ENCODE measurements at regions not wholly inside any gene's neighbourhood (a gene's known extent, or its start where the extent isn't known, plus 50 kb on each side); places are given as distances from the start of the nearest gene placed in this dataset.

DNA sequence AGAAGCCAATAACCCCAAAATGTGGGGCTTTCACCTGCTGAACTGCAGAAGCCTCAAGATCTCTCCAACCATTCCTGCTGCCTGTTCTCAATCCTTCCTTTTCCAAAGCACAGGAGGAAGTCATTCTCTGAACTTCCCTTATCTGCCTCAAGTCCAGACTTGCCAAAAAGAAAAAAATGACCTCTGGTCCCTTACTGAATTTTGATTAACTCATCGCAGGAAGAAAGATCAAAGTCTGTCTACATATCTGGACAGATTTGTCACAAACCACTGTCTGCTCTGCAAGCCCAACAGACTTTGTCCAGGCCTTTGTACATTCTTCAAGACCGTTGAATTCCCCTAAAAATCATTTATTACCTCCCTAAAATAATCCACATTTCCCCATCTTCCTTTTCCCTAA lies 126.5 kb upstream of the NBEA start:
- DNase-seq (ENCODE audit: low spot score), result no peak
- TF ChIP-seq, protein P1, sequence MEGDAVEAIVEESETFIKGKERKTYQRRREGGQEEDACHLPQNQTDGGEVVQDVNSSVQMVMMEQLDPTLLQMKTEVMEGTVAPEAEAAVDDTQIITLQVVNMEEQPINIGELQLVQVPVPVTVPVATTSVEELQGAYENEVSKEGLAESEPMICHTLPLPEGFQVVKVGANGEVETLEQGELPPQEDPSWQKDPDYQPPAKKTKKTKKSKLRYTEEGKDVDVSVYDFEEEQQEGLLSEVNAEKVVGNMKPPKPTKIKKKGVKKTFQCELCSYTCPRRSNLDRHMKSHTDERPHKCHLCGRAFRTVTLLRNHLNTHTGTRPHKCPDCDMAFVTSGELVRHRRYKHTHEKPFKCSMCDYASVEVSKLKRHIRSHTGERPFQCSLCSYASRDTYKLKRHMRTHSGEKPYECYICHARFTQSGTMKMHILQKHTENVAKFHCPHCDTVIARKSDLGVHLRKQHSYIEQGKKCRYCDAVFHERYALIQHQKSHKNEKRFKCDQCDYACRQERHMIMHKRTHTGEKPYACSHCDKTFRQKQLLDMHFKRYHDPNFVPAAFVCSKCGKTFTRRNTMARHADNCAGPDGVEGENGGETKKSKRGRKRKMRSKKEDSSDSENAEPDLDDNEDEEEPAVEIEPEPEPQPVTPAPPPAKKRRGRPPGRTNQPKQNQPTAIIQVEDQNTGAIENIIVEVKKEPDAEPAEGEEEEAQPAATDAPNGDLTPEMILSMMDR (IDR thresholded peaks at IDR 0.05), result no peak
- H3K27ac ChIP-seq, result no peak overlapping the region
- H3K4me3 ChIP-seq, result no peak overlapping the region

DNA sequence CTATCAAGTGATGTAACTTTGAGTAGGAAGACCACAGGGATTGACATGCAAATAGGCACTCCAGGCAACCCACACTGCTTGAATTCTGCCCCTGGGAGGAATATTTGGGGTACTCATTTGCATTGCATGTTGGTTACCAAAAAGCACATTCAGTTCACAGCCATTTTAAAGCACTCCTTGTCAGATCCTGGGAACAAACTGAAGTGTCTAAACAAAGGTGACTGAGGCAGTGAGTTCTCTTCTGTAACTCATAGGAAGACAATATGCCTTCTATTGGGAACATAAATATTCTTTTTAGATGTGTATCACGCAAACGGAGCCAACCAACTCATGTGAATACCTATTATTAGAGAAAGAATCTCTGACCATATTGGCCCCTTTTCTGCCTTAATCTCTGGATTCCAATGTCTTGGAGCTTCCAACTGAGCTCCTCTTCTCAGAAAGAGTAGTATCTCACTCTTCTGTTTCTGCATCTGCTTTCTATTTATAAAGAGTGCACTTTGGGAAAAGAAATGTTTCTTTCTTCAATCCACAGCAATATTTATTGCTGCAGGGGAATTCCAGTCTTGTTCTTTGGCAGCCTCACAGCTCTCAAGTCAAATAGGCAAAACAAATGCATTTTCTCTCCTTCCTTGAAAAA lies 125.7 kb upstream of the NBEA start:
- Histone ChIP-seq H3K4me3 (no peak overlapping the region), H3K27ac (no peak overlapping the region)
- no peak for DNase-seq (ENCODE audit: low spot score)
- TF ChIP-seq, protein P1 (IDR thresholded peaks at IDR 0.05), result no peak

DNA sequence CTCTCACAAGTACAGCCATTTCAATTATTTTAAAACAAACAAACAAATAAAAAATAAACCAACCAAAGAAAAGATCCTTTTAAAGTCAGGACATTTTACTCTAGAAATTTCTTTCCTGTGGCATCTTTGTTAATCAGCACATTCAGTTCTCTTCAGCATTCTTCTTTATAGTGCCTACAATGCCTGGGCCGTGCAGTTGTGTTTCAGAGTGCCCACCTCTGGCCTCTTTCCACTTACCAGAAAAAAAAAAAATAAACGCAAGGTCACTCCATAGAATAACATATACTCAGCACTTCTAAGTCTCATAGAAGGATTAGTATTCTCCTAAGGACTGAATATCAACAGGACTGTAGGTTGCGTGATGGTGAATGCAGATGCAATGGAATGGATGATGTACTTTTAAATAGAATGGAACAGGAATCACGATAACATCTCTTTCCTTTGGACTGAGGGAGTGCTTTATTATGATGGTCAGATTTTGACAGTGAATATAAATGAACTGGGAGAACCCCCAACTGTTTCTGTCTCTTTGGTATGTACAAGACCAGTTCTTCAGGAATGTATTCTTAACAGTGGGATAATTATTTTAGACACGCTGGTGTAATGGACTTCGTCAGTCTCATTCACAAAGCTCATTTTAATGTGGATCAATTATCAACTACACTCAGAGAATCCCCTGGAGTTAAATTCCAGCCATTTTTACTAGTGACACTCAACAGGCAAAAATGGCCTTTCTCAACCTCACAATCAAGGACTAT lies 125.0 kb upstream of the NBEA start:
- no peak overlapping the region for H3K4me3 ChIP-seq
- no peak overlapping the region for H3K27ac ChIP-seq
- DNase-seq (ENCODE audit: low spot score), result no peak
- TF ChIP-seq, protein P1 (IDR thresholded peaks at IDR 0.05), result no peak

DNA sequence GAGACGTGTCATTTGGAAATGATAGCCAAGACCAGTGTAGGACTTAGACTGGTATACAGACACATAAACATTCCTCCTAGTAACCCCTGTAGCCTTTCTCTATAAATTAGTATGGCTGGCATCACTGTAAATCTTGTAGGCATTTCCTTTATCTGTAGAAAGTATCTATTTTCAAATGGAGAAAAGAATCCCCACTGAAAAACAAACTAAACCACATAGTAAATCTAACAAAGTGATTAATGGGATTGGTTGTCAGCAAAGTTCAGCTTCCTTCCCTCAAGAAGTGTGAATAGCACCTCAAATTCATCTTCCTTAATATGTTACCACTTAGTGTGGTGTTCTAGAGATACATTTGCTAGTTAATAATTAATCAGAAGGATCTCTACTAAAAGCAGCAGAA lies 119.4 kb upstream of the NBEA start:
- no peak for DNase-seq (ENCODE audit: low spot score)
- TF ChIP-seq, protein P1 (IDR thresholded peaks at IDR 0.05), result no peak
- no peak overlapping the region for H3K4me3 ChIP-seq
- H3K27ac ChIP-seq, result no peak overlapping the region

DNA sequence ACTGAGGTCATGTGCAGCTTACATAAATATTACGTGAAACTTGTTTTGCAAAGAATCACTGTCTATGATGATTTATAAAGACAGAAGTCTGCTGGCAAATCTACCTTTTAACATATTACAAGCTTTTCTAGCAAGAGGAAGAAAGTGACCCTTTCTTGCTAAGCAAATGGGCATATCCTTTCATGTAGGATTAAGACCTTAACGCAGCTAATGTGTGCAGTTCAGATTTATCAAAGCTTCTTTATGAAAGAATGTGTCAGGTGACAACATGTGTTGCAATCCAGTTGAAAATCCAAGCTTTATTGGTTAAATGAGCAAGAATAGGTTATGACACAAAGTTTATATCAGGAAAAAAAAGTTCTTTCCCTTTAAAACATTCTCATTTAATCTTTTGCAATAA lies 115.6 kb upstream of the NBEA start:
- Histone ChIP-seq H3K4me3 (no peak overlapping the region), H3K27ac (no peak overlapping the region)
- DNase-seq (ENCODE audit: low spot score), result no peak
- TF ChIP-seq, protein P1 (IDR thresholded peaks at IDR 0.05), result no peak

DNA sequence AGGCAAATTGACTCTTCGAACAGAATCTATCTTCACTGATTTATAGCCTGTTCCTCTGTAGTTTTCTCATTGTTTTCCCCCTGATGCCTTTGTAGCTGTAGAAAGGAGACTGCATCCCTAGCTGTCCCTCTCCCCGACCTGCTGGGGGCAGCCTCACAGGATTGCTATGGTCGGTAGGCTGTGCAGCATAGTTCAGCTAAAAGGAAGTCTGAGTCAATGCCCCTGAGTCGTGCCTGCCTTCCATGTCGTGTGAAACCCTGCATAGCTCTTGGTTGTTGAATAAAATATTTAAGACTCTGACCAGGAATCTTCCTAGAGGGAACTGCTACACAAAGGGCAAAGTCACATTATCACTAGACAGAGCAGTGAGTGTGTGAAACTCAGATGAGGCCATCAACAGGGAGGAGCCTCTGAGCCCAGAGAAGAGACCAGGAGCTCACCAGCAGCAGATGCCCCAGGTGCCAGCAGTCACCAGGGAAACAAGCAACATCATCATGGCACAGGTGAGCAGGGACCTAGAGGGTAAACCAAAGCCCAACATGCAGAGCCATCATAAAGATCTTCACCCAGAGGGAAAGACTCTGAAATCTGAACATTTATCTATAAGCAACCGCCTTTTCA lies 108.4 kb upstream of the NBEA start:
- TF ChIP-seq, protein P1 (IDR thresholded peaks at IDR 0.05), result no peak
- no peak overlapping the region for H3K27ac ChIP-seq
- no peak overlapping the region for H3K4me3 ChIP-seq
- no peak for DNase-seq (ENCODE audit: low spot score)

Measured in coronary artery (tissue), 2 donors.